ENCODE measurements at regions not wholly inside any gene's neighbourhood (a gene's known extent, or its start where the extent isn't known, plus 50 kb on each side); places are given as distances from the start of the nearest gene placed in this dataset.

DNA sequence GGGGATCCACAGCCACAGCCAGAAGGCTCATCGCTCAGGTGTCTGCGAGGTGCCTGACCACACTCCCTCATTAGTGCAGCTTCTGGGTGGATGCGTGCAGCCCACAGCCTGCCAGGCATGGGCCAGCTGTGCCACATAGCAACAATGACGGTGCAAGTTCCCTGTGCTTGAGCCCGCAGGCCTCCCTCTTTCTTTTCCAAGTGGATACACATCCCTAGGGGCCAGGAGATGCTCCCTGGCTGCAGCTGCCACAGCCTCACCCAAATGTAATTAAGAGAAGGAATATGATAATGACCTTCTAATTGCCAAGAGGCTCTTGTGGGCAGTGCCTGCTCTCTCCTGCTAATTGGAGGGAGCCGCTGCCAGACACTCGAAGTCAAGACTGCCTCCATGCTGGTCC lies 116.0 kb upstream of the PPP1R26 start:
- TF ChIP-seq ESRRG (CRISPR knock-in tag; IDR thresholded peaks at IDR 0.05) (no peak), ZNF8 (CRISPR knock-in tag; IDR thresholded peaks at IDR 0.05) (no peak), PPARA (CRISPR knock-in tag; IDR thresholded peaks at IDR 0.05; ENCODE audit: borderline replicate concordance) (no peak), GLIS3 (CRISPR knock-in tag; IDR thresholded peaks at IDR 0.05) (no peak), ARNTL (CRISPR knock-in tag; IDR thresholded peaks at IDR 0.05; ENCODE audit: borderline replicate concordance, low read depth) (no peak), ISL1 (CRISPR knock-in tag; IDR thresholded peaks at IDR 0.05) (no peak), ZFP30 (CRISPR knock-in tag; IDR thresholded peaks at IDR 0.05) (no peak), OSR1 (CRISPR knock-in tag; IDR thresholded peaks at IDR 0.05) (no peak)
- TF ChIP-seq, protein P1, sequence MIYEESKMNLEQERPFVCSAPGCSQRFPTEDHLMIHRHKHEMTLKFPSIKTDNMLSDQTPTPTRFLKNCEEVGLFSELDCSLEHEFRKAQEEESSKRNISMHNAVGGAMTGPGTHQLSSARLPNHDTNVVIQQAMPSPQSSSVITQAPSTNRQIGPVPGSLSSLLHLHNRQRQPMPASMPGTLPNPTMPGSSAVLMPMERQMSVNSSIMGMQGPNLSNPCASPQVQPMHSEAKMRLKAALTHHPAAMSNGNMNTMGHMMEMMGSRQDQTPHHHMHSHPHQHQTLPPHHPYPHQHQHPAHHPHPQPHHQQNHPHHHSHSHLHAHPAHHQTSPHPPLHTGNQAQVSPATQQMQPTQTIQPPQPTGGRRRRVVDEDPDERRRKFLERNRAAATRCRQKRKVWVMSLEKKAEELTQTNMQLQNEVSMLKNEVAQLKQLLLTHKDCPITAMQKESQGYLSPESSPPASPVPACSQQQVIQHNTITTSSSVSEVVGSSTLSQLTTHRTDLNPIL (CRISPR knock-in tag; IDR thresholded peaks at IDR 0.05; ENCODE audit: low read depth): no peak
- TF ChIP-seq, protein P2, sequence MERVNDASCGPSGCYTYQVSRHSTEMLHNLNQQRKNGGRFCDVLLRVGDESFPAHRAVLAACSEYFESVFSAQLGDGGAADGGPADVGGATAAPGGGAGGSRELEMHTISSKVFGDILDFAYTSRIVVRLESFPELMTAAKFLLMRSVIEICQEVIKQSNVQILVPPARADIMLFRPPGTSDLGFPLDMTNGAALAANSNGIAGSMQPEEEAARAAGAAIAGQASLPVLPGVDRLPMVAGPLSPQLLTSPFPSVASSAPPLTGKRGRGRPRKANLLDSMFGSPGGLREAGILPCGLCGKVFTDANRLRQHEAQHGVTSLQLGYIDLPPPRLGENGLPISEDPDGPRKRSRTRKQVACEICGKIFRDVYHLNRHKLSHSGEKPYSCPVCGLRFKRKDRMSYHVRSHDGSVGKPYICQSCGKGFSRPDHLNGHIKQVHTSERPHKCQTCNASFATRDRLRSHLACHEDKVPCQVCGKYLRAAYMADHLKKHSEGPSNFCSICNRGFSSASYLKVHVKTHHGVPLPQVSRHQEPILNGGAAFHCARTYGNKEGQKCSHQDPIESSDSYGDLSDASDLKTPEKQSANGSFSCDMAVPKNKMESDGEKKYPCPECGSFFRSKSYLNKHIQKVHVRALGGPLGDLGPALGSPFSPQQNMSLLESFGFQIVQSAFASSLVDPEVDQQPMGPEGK (CRISPR knock-in tag; IDR thresholded peaks at IDR 0.05; ENCODE audit: borderline replicate concordance): no peak
- TF ChIP-seq, protein P3, sequence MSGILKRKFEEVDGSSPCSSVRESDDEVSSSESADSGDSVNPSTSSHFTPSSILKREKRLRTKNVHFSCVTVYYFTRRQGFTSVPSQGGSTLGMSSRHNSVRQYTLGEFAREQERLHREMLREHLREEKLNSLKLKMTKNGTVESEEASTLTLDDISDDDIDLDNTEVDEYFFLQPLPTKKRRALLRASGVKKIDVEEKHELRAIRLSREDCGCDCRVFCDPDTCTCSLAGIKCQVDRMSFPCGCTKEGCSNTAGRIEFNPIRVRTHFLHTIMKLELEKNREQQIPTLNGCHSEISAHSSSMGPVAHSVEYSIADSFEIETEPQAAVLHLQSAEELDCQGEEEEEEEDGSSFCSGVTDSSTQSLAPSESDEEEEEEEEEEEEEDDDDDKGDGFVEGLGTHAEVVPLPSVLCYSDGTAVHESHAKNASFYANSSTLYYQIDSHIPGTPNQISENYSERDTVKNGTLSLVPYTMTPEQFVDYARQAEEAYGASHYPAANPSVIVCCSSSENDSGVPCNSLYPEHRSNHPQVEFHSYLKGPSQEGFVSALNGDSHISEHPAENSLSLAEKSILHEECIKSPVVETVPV (CRISPR knock-in tag; IDR thresholded peaks at IDR 0.05): no peak

All from SK-N-SH treated with all-trans-retinoic acid at 6 μM for 48 hours (cell line).